ENCODE measurements at regions not wholly inside any gene's neighbourhood (a gene's known extent, or its start where the extent isn't known, plus 50 kb on each side); places are given as distances from the start of the nearest gene placed in this dataset.

- Histone ChIP-seq H3K4me3 (no peak overlapping the region), H3K36me3 (replicated peaks in 1 of 2) (no peaks in the 10 kb centered on the region), H3K9me3 (replicated peaks in 1 of 3) (no peaks in the 10 kb centered on the region), H3K27ac (no peak overlapping the region), H3K27me3 (no peaks in the 10 kb centered on the region), H3K4me1 (replicated peaks in 1 of 2) (no peaks in the 10 kb centered on the region)
- TF ChIP-seq, protein P1, sequence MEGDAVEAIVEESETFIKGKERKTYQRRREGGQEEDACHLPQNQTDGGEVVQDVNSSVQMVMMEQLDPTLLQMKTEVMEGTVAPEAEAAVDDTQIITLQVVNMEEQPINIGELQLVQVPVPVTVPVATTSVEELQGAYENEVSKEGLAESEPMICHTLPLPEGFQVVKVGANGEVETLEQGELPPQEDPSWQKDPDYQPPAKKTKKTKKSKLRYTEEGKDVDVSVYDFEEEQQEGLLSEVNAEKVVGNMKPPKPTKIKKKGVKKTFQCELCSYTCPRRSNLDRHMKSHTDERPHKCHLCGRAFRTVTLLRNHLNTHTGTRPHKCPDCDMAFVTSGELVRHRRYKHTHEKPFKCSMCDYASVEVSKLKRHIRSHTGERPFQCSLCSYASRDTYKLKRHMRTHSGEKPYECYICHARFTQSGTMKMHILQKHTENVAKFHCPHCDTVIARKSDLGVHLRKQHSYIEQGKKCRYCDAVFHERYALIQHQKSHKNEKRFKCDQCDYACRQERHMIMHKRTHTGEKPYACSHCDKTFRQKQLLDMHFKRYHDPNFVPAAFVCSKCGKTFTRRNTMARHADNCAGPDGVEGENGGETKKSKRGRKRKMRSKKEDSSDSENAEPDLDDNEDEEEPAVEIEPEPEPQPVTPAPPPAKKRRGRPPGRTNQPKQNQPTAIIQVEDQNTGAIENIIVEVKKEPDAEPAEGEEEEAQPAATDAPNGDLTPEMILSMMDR (IDR thresholded peaks at IDR 0.05): no peak
- TF ChIP-seq POLR2A (IDR thresholded peaks at IDR 0.05): no peak
- 43 to 53% (median 49%) methylated on average over 6 of the region's 6 CpGs for WGBS, 4 donors
- intact Hi-C loops (cut with DNase I): no loop called here
- DNase-seq: no peak
Observed at GRCh38 chr20:57970856-57971255, 257.6 kb downstream of the ANKRD60 start.

- Histone ChIP-seq H3K9me3 (replicated peaks in 1 of 3) (no peaks in the 10 kb centered on the region), H3K4me1 (replicated peaks in 1 of 2) (no peaks in the 10 kb centered on the region), H3K36me3 (replicated peaks in 1 of 2) (no peaks in the 10 kb centered on the region), H3K27me3 (no peaks in the 10 kb centered on the region), H3K4me3 (no peak overlapping the region), H3K27ac (no peak overlapping the region)
- no peak for DNase-seq
- TF ChIP-seq, protein P1 (IDR thresholded peaks at IDR 0.05): no peak
- TF ChIP-seq POLR2A (IDR thresholded peaks at IDR 0.05): no peak
- intact Hi-C loops (cut with DNase I): no loop called here
- WGBS, 4 donors: 52 to 64% (median 54%) methylated on average over 2 to 5 of the region's 5 CpGs
Observed at GRCh38 chr20:57970116-57970515, 258.3 kb downstream of the ANKRD60 start.

- Histone ChIP-seq H3K4me3 (no peak overlapping the region), H3K27me3 (no peaks in the 10 kb centered on the region), H3K36me3 (replicated peaks in 1 of 2) (no peaks in the 10 kb centered on the region), H3K27ac (no peak overlapping the region), H3K4me1 (replicated peaks in 1 of 2) (no peaks in the 10 kb centered on the region), H3K9me3 (replicated peaks in 1 of 3) (no peaks in the 10 kb centered on the region)
- intact Hi-C loops (cut with DNase I): no loop called here
- WGBS, 4 donors: 52 to 94% (median 72%) methylated on average over 1 of the region's 1 CpG
- no peak for TF ChIP-seq POLR2A (IDR thresholded peaks at IDR 0.05)
- TF ChIP-seq, protein P1 (IDR thresholded peaks at IDR 0.05): no peak
- DNase-seq: no peak
Observed at GRCh38 chr20:57968120-57968519, 258.3 kb upstream of the PMEPA1 start.

GRCh38 chr20:57967364-57967763 is 257.5 kb upstream of the PMEPA1 start:
- DNase-seq: no peak
- intact Hi-C loops (cut with DNase I): no loop called here
- whole genome bisulfite sequencing, 4 donors: 59 to 73% (median 64%) methylated on average over 10 of the region's 10 CpGs
- Histone ChIP-seq H3K4me1 (replicated peaks in 1 of 2) (no peaks in the 10 kb centered on the region), H3K4me3 (no peak overlapping the region), H3K9me3 (replicated peaks in 1 of 3) (no peaks in the 10 kb centered on the region), H3K27me3 (no peaks in the 10 kb centered on the region), H3K27ac (no peak overlapping the region), H3K36me3 (replicated peaks in 1 of 2) (no peaks in the 10 kb centered on the region)
- TF ChIP-seq POLR2A (IDR thresholded peaks at IDR 0.05): no peak
- TF ChIP-seq, protein P1 (IDR thresholded peaks at IDR 0.05): no peak
